Heart left ventricle (tissue), 13 donors: ENCODE measurements at regions not wholly inside any gene's neighbourhood (a gene's known extent, or its start where the extent isn't known, plus 50 kb on each side); places are given as distances from the start of the nearest gene placed in this dataset.

Experiments
- CTCF ChIP-seq, 12 donors: fragments of 200-600 bp; sonication (generic) in 4 of 12; IDR thresholded peaks; one replicate each; pipeline versions ENCODE4 v1.5.0 to v1.8.0; 2018 to 2022; ENCODE audit warnings: antibody characterized with exemption in 12 of 12, mild to moderate bottlenecking in 5 of 12
- POLR2A ChIP-seq, 2 donors: fragments of 450-650 bp; IDR thresholded peaks; one replicate each; pipeline ENCODE4 v1.6.1; 2017; ENCODE audit warnings: antibody characterized with exemption in 2 of 2, mild to moderate bottlenecking in 2 of 2, moderate library complexity in 2 of 2
- donor health status: ischemic (EF 13 %, LVEDD 7.1; RV severe dilation, severe dysfunction).
- donor health status: DM: no; HTN: yes; CAD: no.
- donor health status: DM: no; HTN: no; CAD: no.
- donor health status: ischemic (EF 25% LVEDD 6.9; RV normal size, moderate dysfunction).
- donor health status: ischemic (EF 25% LVEDD 5.7; RV mildly dilated, moderate dysfunction).
- donor health status: ischemic (EF 35%, LVEDD 5.7; RV mildly dilated, moderate dysfunction).
- donor health status: nonischemic (EF 11% LVEDD 7.7; RV severe dilation, severe dysfunction).
- donor health status: DM: yes; HTN: yes; CAD: no.
- donor health status: PGD.
- donor health status: ischemic (EF 29% LVEDD 5.4; RV normal size, mild dysfunction).
- donor health status: nonischemic (EF 23%, LVEDD 6.1; RV moderate dilation, normal function).

- TF ChIP-seq CTCF (IDR thresholded peaks at IDR 0.05): no peak
- TF ChIP-seq POLR2A (IDR thresholded peaks at IDR 0.05): no peak
Observed at GRCh38 chr11:95570845-95571244, 218.7 kb downstream of the FAM76B start.
